HCT116 (cell line): ENCODE measurements at regions not wholly inside any gene's neighbourhood (a gene's known extent, or its start where the extent isn't known, plus 50 kb on each side); places are given as distances from the start of the nearest gene placed in this dataset.

Experiments used
- ATAC-seq: fragments of 200-7000 bp; cut with Tn5 transposase; 2 replicates; pipeline ENCODE4 v1.9.1; 2020; ENCODE audit warnings: mild to moderate bottlenecking, moderate library complexity
- BruUV-seq: library from RNA; stranded (reverse); fragments of 400-500 nt; replicated peaks from 2 replicates; lab custom pipeline; 2021; lab: Mats Ljungman, UMichigan
- CTCF ChIA-PET: fragments of 300-600 bp; sonication (Branson Sonifier 250); formaldehyde crosslinking; loops from one replicate; lab custom pipeline; 2021; ENCODE audit warnings: antibody characterized with exemption; lab: Charles Lee
- POLR2A ChIA-PET: fragments of 300-600, 350-600 bp; sonication (Branson Sonifier 250); formaldehyde crosslinking; loops from one replicate; lab custom pipeline; 2021; ENCODE audit warnings: antibody characterized with exemption; lab: Charles Lee
- RAD21 ChIA-PET, 2 experiments: fragments of 300-600 bp; sonication (Branson Sonifier 250); formaldehyde crosslinking; loops; one replicate each; lab custom pipeline; 2023; ENCODE audit warnings: low total read pairs in 2 of 2; ENCODE audit not compliant: uncharacterized antibody in 2 of 2, unreplicated experiment in 2 of 2, low non-redundant PET in 1 of 2; lab: Charles Lee
- DNase-seq: peaks from one replicate; pipeline ENCODE4 v3.0.0-alpha.2; 2010; ENCODE audit warnings: low read depth, low spot score
- H2AFZ ChIP-seq: fragments of 200-600 bp; shearing (Covaris generic), sonication (generic); 2 replicates; pipeline ENCODE4 v1.6.1; 2017; ENCODE audit warnings: low read depth, mixed run types, mixed read lengths, antibody characterized with exemption, low read length; ENCODE audit not compliant: poor library complexity, severe bottlenecking
- H3K27ac ChIP-seq: 2 replicates; pipeline ENCODE4 v1.5.1; 2012; ENCODE audit warnings: low read depth, low read length
- H3K27me3 ChIP-seq: fragments of 200-600 bp; sonication (generic); 2 replicates; pipeline ENCODE4 v1.6.1; 2016; ENCODE audit warnings: mixed run types, low read length, mixed read lengths; ENCODE audit not compliant: insufficient read depth
- H3K36me3 ChIP-seq, 2 experiments: fragments of 200-500 bp in 1 of 2; fragments of 200-600 bp in 1 of 2; sonication (Bioruptor generic) in 1 of 2; sonication (generic) in 1 of 2; 2 replicates each; pipeline versions ENCODE4 v1.5.1 to v1.6.1; 2014 to 2016; ENCODE audit warnings: low read length in 2 of 2, inconsistent platforms in 1 of 2, mixed read lengths in 1 of 2, mixed run types in 1 of 2; ENCODE audit not compliant: insufficient read depth in 2 of 2, control insufficient read depth in 1 of 2
- H3K4me1 ChIP-seq, 2 experiments: fragments of 200-600 bp in 1 of 2; sonication (generic) in 1 of 2; 2 replicates each; pipeline versions ENCODE4 v1.5.1 to v1.6.1; 2012 to 2017; ENCODE audit warnings: low read length in 2 of 2, inconsistent platforms in 1 of 2, mild to moderate bottlenecking in 1 of 2, mixed read lengths in 1 of 2, mixed run types in 1 of 2, moderate library complexity in 1 of 2; ENCODE audit not compliant: insufficient read depth in 2 of 2, control insufficient read depth in 1 of 2
- H3K4me2 ChIP-seq: fragments of 200-600 bp; sonication (generic); 2 replicates; pipeline ENCODE4 v1.6.1; 2017; ENCODE audit warnings: mixed run types, low read length, mixed read lengths
- H3K4me3 ChIP-seq, 2 experiments: fragments of 200-600 bp in 1 of 2; sonication (generic) in 1 of 2; replicated peaks in 1 of 2; 2 replicates each; pipeline ENCODE4 v1.5.1; 2011 to 2016; ENCODE audit warnings: low read length in 2 of 2, control low read depth in 1 of 2, low read depth in 1 of 2, mild to moderate bottlenecking in 1 of 2, mixed read lengths in 1 of 2, mixed run types in 1 of 2
- H3K79me2 ChIP-seq: fragments of 200-600 bp; sonication (generic); 2 replicates; pipeline ENCODE4 v1.6.1; 2017; ENCODE audit warnings: mild to moderate bottlenecking, mixed run types, low read length, moderate library complexity, mixed read lengths; ENCODE audit not compliant: insufficient read depth
- H3K9ac ChIP-seq: fragments of 200-600 bp; sonication (generic); 2 replicates; pipeline ENCODE4 v1.6.1; 2016; ENCODE audit warnings: low read length, mixed read lengths
- H3K9me2 ChIP-seq: fragments of 200-600 bp; sonication (generic), shearing (Covaris generic); 2 replicates; pipeline ENCODE4 v1.6.1; 2017; ENCODE audit warnings: mixed run types, mild to moderate bottlenecking, moderate library complexity; ENCODE audit not compliant: insufficient read depth
- H3K9me3 ChIP-seq, 2 experiments: fragments of 200-500 bp in 1 of 2; fragments of 200-600 bp in 1 of 2; sonication (Bioruptor generic) in 1 of 2; sonication (generic) in 1 of 2; 2 replicates each; pipeline ENCODE4 v1.6.1; 2014 to 2017; ENCODE audit warnings: low read length in 2 of 2, mixed read lengths in 2 of 2, inconsistent platforms in 1 of 2, low read depth in 1 of 2, mild to moderate bottlenecking in 1 of 2, mixed run types in 1 of 2, moderate library complexity in 1 of 2; ENCODE audit not compliant: control insufficient read depth in 1 of 2, insufficient read depth in 1 of 2
- H4K20me1 ChIP-seq: fragments of 200-600 bp; sonication (generic), shearing (Covaris generic); 2 replicates; pipeline ENCODE4 v1.6.1; 2017; ENCODE audit warnings: mixed run types, mild to moderate bottlenecking, moderate library complexity; ENCODE audit not compliant: insufficient read depth
- EZH2phosphoT487 ChIP-seq: fragments of 200-600 bp; IDR thresholded peaks from 2 replicates; pipeline ENCODE4 v1.6.1; 2018; ENCODE audit warnings: antibody characterized with exemption, borderline replicate concordance
- POLR2A ChIP-seq: IDR thresholded peaks from 2 replicates; pipeline ENCODE4 v1.7.0; 2011; ENCODE audit warnings: borderline replicate concordance; ENCODE audit not compliant: insufficient read depth, insufficient read length; ENCODE audit errors: extremely low read depth
- SP1 ChIP-seq: IDR thresholded peaks from 2 replicates; pipeline ENCODE4 v1.6.1; 2012; ENCODE audit warnings: low read depth
- SRF ChIP-seq: IDR thresholded peaks from 2 replicates; pipeline ENCODE4 v1.6.1; 2012; ENCODE audit warnings: low read depth
- ZFX ChIP-seq: fragments of 450-650 bp; IDR thresholded peaks from 2 replicates; pipeline ENCODE4 v1.6.1; 2017
- intact Hi-C: fragments of 100-400 bp; cut with micrococcal nuclease; formaldehyde crosslinking; loops from 2 replicates; pipeline ENCODE4 v1.10.0; 2022
- TF ChIP-seq, protein P1 (sequence below): IDR thresholded peaks from 2 replicates; pipeline ENCODE4 v1.6.1; 2012

- ATAC-seq (no peak), DNase-seq (no peak)
- Histone ChIP-seq H3K27me3 (peaks cover 6% of the 10 kb centered on the region; the same call in 1 of the 2 replicates), H4K20me1 (no peaks in the 10 kb centered on the region), H3K9ac (no peak overlapping the region), H3K79me2 (no peaks in the 10 kb centered on the region), H3K4me1 (no peaks in the 10 kb centered on the region), H2AFZ (no peak overlapping the region), H3K27ac (no peak overlapping the region), H3K4me2 (no peak overlapping the region), H3K36me3 (no peaks in the 10 kb centered on the region), H3K9me2 (no peaks in the 10 kb centered on the region), H3K4me3 (no peak overlapping the region), H3K9me3 (no peaks in the 10 kb centered on the region)
- ChIA-PET POLR2A (no interaction called here), RAD21 (no interaction called here), CTCF (no interaction called here)
- TF ChIP-seq EZH2phosphoT487 (no peak), SP1 (no peak), ZFX (no peak)
- BruUV-seq = no TSS peak
- intact Hi-C loops = no loop called here
Observed at GRCh38 chr16:9570521-9570920, 479.1 kb downstream of the HAPSTR1 start.

DNA sequence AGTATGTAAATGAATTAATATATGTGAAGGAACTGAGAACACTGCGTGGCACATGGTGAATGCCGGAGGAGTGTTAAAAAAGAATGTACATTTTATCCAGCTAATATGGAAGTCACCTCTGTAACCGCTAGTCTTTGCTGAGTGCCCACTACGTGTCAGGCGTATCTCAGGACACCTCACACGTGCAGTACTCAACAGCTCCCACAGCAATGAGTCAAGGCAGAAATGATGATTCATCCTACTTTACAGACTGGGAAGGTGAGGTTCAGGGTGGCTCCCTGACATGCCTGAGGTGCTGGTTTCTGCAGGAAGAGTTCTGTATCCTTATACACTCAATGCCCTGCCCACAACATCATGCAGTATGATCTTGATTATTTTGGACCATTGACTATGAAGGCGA is 487.0 kb downstream of the HAPSTR1 start:
- CTCF ChIA-PET = no interaction called here
- Histone ChIP-seq H3K9me3 (no peaks in the 10 kb centered on the region), H3K9me2 (no peaks in the 10 kb centered on the region), H3K4me3 (no peak overlapping the region), H3K9ac (no peak overlapping the region), H3K27me3 (peaks cover 9% of the 10 kb centered on the region; the same call in 1 of the 2 replicates), H3K4me1 (0 out of 4 replicates have a peak, but pooled peaks cover 0 to 3% of the 10 kb centered on the region in 2 experiments), H3K27ac (no peak overlapping the region), H3K79me2 (no peaks in the 10 kb centered on the region), H4K20me1 (no peaks in the 10 kb centered on the region), H2AFZ (no peak overlapping the region), H3K36me3 (no peaks in the 10 kb centered on the region)
- no TSS peak for BruUV-seq
- DNase-seq (no peak), ATAC-seq (no peak)
- intact Hi-C loops = no loop called here
- RAD21 ChIA-PET = no interaction called here
- no peak for TF ChIP-seq SRF
- TF ChIP-seq POLR2A = no peak
- TF ChIP-seq, protein P1, sequence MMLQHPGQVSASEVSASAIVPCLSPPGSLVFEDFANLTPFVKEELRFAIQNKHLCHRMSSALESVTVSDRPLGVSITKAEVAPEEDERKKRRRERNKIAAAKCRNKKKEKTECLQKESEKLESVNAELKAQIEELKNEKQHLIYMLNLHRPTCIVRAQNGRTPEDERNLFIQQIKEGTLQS = no peak
- TF ChIP-seq, all 23 proteins: peak for 0
- POLR2A ChIA-PET = no interaction called here
- H3K4me2 ChIP-seq = no peak overlapping the region
